A204.1 (cell line): ENCODE measurements at regions not wholly inside any gene's neighbourhood (a gene's known extent, or its start where the extent isn't known, plus 50 kb on each side); places are given as distances from the start of the nearest gene placed in this dataset.

Experiments used
- FAIRE-seq: peaks from 2 replicates; lab custom pipeline; 2012; peaks lifted over from hg19 to GRCh38; lab: Jason Lieb, UNC

DNA sequence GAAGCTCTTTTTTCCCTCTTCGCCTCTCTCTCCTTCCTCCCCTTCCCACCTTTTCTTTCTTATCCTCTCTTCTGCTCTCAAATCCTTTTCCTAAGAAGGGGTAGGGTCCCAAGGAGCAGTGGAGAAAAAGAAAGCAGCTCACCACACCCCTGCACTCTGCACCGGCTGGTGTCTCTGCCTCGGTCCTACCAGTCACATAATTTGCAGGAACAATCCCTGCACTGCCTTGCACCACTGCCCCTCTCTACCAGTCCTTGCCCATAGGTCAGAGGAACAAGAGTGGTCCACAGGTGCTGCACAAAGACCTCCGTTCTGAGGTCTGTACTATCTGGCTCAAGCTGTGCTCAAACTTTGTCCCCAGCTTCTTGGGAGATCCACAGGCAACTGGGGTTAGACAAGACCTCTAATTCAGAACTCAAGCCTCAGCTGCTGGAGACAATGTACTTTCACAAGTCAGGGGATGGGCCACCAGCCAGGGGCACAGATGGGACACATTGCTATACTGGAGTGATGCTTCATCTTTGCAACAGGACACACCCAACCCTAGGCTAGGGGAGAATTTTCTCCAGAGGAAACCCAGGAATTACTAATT is 125.4 kb upstream of the ZNF507 start:
- FAIRE-seq = no peak

DNA sequence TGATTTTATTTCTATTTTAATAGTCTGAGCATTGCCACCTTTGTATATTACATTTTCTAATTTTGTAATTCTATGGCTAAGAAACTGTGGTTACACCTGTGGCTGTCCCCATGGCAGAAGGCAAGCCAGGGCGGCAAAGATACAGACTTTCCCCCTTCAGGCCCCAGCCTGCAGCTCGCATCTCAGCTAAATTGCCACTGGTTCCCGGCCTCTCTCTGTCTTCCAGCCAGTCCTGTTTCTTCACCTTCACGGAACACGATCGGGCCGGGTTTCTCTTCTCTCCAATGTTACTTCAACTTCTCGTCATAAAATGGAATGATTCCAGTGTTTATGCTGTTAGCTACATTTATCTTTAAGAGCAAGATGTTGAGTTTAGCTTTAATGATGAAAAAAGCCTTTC is 124.5 kb upstream of the ZNF507 start:
- no peak for FAIRE-seq

DNA sequence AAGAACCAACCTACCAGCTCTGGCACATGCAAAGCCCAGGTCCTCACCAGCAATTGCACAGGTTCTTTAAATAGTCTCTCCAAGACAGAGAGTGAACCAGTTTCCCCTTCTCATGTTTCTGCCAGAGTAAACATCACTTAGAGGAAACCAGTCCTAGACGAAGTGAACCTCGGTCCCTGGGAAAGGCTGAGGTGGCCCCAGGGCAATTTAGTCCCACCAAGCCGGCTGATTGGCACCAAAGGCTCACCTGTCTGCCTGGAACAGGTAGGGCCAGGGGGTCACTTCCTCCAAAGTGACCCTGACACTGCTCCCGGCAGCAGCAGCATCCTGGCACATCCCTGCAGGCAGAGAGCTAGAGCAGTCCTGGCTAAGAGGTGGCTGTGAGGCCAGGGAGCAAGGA is 122.9 kb upstream of the ZNF507 start:
- no peak for FAIRE-seq

DNA sequence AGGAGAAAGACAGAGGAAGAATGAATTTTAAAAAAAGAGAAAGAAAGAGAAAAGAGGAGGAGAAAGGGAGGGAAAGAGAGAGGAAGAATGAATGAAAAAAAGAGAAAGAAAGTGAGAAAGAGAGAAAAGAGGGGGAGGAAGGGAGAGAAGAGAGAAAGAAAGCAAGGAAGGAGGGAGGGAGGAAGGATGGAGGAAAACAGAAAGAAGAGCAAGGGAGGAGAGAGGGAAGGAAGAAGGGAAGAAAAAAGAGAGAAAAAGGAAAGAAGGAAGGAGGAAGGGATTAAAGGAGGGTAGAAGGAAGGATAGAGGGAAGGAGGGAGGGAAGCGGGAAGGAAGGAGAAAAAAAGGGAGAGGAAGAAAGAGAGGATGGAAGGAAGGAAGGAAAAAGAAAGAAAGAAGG is 122.3 kb upstream of the ZNF507 start:
- FAIRE-seq = no peak

DNA sequence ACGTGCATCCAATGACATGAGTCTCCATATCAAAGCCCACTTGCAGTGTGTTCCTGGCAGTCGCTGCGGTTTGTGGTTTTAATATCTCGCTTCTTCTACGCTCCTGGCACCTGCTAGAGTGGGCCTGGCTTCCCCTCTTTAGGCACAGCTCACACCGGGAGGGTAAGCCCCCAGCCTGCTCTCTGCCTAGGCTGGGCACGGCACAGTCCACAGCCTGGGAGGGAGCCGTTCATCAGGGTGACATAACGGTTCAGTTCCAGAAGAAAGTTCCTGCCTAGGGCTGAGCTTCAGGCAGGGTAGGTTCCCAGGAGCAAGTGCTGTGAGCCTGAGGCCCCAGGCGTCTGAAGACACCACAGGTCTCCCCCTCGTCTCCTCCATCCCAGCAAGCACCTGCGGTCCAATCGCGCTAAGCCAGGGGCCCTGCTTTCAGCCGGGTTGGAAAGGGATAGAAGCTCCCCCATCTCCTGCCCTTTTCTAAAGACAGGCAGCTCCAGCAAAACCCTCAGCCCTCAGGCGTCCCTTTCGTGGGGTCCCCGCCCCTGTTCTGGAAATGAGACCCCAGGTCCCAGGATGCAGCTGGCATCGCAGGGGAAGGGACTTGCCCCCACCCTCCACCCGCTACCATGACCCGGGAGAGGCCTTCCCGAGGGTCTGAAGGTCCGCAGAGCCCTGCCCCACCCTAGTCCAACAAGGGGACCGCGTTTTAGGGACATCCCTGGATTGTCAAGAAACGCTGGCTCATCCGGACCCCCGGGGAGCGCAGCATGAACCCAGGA is 121.6 kb upstream of the ZNF507 start:
- FAIRE-seq = no peak

DNA sequence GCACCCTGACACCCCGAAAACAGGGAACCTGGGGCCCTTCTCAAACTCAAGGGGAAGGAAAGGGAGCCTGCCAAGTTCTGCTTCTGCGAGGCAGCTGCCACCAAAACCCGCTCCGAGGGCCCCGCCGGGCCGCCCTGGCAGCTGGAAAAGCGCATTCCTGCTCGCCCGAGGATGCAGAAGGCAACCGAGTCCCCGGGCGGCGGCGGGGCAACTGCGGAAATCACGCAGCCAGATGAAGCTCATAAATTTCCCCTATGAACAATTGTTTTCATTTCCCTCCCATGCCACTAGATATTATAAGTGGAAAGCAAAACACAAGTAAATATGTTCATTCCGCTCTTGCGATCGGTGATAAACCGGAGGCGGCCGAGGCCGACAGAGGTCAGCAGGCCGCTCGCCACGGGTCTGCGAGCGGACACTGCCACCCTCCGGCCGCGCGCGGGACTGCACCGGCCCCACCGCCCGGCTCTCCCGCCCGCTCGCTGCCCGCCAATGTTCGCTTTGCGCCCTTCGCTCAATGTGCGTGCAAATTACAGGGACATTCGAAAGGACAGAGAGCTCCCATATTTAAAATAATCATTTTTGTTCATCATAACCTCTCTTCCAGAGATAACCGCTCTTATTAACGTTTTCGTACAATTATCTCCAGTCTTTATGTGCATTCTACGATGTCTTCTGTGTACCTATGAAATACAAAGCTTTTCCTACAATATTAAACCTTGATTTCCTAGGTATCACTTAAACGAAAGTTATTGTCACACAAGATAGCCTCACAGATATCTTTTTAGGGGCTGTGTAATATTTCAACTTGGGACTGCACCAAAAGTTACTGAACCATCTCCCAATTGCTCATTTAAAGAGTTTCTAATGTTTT is 120.8 kb upstream of the ZNF507 start:
- no peak for FAIRE-seq

DNA sequence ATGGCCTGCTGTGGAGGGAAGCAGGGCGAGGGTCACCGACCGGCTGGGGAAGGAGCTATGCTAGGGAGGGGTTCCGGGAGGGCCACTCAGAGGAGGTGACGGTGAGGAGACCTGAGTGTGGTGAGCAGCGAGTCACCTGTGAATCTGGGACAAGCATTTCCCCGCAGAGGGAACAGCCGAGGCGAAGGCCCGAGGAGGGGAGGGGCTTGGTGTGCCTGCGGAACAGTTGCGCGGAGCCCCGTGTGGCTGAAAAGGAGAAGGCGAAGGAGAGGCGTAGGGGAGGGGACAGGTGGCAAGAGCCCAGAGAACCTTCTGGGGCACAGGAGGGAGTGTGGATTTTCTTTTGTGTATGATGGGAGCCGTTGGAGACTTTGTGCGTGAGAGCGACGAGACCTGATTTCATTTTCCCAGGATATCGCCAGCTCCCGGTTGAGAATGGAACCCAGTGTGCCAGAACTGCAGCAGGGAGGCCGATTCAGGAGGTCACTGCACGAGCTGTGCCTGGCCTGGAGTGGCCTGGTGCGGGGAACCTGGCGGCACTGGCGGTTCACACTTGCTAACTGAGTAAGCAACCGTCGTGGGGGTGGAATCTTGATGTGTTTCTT is 117.7 kb upstream of the ZNF507 start:
- no peak for FAIRE-seq

DNA sequence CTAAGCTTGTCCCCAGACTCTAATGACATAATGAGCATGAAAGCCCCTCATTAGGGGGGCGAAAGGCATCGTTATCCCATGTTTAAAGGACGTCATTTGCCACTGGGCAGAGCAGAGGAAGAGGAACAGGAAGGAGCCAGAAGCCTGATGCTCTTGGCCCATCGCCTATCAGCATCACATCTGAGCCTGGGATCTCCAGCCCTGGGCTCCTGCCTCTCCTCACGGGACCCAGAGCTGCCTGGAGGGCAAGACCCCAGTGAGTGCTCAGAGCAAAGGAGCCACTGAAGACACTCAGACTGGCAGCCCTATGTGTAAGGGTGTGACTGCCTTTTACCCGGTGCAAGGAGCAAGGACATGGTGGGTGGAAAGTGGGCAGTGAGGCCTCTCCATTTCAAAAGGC is 115.0 kb upstream of the ZNF507 start:
- no peak for FAIRE-seq

DNA sequence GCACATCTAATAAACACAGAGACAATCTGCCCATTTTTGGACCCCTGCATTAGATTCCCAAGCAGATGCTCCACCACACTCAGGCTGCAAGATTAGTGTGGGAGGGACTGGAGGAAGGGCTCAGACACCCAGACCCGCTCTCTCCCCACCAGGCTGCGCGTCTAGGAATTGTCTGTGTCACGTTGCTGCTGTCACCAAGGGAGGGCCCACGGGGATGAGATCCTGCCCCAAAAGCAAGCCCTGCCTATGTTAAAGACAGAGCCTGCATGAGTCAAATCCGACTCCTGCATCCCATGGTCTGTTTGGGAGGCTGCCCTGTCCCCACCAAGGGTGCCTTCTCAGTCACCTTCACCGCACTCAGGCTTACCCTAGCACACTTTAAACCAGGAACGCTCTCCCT is 114.4 kb upstream of the ZNF507 start:
- FAIRE-seq = no peak

DNA sequence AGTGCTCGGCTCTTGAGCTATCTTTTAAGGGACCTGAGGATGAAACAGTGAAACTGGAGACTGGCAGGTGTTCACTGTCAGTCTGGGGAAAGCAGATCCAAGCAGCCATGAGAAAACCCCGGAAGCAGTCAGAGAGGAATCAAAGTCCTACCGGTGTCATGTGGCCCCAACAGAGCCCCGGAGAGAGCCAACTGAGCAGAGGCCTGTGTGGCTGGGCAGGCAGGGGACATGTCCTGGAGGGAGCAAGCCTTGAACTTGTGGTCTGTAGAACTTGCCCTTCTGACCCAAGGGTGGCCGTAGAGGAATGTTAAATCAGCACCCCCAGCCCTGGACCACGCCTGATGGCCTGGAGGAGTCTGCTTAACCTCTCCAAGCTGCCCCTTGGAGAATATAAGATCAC is 113.7 kb upstream of the ZNF507 start:
- FAIRE-seq = no peak

DNA sequence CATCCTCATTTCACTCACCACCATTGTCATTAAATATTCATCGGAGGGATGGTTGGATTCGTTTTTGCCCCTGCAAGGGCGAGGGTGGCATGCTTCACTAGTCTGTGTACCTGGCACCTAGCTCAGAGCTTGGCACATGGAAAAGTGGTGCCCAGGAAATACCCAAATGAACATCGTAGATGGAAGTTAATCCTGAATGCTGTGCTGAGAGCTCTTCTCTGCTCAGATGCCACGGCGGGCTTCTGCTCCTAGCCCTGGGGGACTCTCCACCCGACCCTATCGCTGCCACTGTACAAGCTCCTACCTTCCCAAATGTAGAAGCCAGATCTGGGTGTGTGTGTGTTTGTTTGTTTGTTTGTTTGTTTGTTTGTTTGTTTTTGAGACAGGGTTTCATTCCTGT is 113.0 kb upstream of the ZNF507 start:
- FAIRE-seq = no peak

DNA sequence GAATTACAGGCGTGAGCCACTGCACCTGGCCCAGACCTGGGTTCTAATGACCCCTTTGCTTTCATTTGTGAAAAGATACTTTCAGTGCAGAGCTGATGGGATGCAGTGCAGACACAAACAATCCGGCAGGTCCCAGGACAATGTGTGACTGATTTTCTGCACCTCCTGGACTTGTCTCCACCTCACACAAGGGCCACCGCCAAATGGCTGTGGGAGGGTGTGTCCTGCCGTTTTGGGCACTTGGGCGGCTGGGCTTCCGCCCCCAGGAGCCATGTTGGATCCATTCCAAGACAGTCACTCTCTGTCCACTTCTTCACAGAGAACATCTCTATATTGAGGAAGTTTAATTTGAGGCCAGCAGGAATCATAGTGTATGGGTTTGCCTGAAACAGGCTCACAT is 112.3 kb upstream of the ZNF507 start:
- no peak for FAIRE-seq

DNA sequence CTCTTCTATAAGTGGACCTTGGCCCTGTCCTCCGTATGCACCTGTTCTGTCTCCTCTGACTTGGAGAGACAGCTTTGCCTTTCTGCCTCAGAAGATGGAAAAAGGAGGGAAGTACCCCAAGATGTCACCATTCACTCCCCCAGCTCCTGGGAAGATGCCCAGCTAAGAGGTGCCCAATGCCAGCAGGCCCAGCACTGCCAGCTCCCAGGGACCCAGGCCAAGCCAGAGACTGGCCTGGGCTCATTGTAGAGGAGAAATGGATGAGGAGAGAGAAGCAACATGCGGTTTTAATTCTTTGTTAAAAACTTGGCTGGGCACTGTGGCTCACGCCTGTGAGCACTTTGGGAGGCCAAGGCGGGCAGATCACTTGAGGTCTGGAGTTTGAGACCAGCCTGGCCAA is 111.5 kb upstream of the ZNF507 start:
- FAIRE-seq = no peak

DNA sequence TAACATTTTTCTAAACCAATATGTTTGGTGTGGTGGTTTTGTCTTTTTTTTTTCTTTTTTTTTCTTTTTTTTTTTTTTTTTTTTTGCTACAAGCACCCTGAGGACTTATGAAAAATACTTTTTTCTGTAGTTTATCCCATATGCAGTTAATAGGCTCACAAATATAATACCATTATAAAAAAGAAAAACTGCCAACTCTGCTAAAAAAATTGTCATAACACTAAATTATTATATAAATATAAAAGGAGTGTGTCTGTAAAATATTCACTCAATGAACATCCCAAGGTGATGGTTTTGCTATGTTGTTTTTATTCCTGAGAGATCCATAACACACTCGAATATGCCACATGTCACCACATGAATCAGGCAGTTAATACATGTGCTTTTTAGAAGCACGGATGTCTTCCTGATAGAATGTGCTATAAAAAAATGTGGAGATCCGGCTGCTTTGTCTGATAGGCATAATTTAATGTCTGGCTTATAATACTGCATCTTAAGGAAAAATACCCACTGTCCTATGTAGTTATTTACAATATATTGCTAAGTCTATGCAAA is 110.7 kb upstream of the ZNF507 start:
- no peak for FAIRE-seq

DNA sequence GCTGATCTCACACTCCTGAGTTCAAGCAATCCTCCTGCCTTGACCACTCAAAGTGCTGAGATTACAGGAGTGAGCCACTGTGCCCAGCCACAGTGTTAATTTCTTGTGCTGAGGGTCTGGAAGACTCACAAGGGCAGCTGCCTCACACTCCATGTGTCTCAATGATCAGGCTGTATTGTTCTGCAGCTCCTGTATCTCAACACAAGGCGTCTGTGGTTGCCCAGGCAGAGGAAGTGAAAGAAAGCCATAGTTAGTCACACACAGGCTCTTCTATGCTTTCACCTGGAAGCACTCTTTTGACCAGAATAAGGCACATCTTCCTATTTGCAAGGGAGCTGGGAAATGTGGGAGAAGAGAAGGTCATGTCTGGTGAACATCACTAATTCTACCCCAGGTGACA is 107.3 kb upstream of the ZNF507 start:
- FAIRE-seq = no peak

DNA sequence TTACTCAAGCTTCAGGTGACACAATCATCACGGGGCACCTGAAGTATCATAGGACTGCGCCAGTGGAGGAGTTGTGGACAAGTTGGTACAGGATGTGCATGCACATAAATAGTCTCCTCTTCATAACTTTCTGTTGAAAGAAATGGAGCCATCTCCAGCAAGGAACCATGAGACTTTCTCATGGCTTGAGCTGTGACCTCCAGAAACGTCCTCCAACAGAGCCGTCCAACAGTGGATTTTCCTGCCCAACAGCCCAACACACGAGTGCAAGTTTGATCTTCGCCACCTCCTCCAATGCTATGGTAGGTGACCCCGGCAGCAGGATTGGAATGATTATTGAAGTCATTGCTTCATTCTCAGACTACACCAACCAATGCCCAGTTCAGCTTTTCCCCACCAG is 105.1 kb upstream of the ZNF507 start:
- no peak for FAIRE-seq

DNA sequence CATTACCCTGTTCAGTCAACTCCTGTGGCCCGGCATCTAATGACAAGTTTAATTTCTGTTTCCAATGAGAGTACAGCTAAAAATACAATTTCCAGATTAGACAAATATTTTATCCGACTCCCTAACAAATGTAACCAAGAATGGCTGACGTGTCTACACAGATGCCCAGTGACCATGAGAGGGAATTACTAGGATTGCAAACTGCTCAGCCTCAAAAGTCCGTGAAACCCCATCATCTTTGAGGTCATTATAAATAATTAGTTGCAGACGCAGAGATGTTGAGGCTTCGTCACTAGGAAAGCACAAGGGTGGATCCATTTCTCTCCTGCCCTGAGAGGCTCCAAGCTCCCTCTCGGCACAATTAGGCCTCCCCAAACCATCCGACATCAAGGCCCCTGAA is 104.1 kb upstream of the ZNF507 start:
- FAIRE-seq = no peak

DNA sequence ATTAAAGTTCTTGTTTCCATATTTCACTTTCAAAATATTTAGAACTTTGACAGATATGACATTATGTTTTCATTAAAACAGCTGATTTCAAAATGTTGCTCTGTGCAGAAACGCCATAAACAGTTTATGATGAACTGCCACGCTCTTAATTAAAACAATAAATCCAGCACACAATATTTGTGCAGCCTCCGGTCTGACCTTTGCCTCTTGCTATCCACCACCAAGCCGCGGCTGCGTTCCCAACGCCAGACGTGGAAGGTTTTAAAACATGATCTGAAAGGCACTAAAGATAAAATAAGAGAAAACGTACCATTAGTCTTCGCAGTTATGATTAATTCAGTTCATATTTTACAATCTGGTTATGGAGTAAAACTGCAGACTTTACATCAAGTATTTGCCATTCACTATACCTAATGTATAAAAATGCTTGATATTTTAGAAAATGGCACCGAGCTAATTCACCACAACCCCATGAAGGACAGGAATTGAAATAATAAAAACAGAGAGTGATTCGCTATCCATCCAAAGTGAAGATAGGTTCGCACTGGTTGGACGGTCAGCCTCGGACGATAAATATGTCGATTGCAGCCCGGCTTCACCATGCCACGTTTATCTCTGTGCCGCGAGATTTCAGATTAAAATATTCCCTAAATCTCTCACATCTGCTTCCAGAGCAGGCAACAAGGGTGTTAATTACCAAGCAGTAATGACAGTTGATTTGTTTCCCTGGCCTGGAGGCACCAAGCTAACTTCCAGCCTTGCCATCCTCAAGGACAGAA is 103.3 kb upstream of the ZNF507 start:
- no peak for FAIRE-seq

DNA sequence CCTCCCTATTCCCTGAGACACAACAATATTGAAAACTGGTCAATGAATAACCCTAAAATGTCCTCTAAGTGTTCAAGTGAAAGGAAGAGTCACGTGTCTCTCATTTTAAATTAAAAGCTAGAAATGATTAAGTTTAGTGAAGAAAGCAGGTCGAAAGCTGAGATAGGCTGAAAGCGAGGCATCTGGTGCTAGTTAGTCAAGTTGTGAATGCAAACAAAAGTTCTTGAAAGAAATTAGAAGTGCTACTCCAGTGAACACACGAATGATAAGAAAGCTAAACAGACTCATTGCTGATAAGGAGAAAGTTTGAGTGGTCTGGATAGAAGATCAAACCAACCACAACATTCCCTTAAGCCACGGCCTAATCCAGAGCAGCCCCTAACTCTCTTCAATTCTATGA is 99.4 kb upstream of the ZNF507 start:
- no peak for FAIRE-seq

DNA sequence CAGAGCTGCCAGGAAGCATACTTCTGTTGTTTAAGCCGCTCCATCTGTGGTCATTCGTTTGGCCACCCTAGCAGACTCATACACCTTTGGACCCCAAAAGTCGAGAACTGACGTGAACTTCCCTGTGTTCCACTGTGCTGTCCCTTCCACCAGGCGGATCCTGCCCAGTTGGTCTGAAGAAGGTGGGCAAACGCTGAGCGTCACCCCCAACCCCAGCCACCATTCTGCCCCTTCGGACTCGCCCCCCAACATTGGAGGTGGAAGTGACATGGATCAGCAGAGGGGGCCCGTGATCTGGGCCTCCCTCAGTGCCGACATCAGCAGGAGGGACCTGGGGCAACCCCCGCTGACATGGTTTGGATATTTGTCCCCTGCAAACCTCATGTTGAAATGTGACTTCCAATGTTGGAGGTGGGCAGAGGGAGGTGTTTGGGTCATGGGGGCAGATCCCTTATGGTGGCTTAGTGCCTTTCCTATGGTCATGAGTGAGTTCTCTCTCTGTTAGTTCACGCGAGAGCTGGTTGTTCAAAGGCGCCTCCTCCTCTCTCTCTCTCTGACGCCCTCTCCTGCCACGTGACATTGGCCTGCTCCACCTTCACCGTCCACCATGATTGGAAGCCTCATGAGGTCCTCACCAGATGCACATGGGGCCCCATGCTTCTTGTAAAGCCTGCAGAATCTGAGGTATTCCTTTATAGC is 93.6 kb upstream of the ZNF507 start:
- FAIRE-seq = no peak

DNA sequence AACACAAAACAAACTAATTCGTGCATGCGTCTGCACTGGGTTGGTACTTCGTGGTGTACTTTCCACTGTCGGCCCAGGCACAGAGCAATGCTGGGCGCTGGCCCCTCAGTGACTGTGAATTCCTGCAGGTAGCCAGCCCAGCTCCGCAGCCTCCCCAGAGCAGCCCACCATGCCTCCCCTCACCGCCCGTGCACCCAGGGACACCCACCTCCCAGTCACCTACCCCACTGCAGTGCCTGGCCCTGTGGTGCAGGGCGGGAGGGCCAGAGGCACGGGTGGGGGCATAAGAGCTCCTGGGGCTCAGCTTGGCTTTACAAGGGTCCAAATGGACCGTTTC is 93.1 kb upstream of the ZNF507 start:
- no peak for FAIRE-seq
